H1 (cell line): ENCODE measurements at regions not wholly inside any gene's neighbourhood (a gene's known extent, or its start where the extent isn't known, plus 50 kb on each side); places are given as distances from the start of the nearest gene placed in this dataset.

Source experiments
- CTCF ChIA-PET: fragments of 300-600 bp; sonication (Branson Sonifier 250); formaldehyde crosslinking; loops from one replicate; lab custom pipeline; 2021; ENCODE audit not compliant: partially characterized antibody; lab: Charles Lee
- POLR2A ChIA-PET: fragments of 300-600 bp; sonication (Branson Sonifier 250); formaldehyde crosslinking; loops from one replicate; lab custom pipeline; 2021; ENCODE audit warnings: inconsistent platforms; ENCODE audit not compliant: partially characterized antibody; lab: Charles Lee
- DNase-seq, 2 experiments: peaks; one replicate each; pipeline versions ENCODE4 v3.0.0 to v3.0.0-alpha.2; 2010 to 2022; ENCODE audit warnings: low spot score in 2 of 2, low read depth in 1 of 2, mixed read lengths in 1 of 2
- FAIRE-seq: peaks from 2 replicates; lab custom pipeline; 2011; peaks lifted over from hg19 to GRCh38; lab: Jason Lieb, UNC
- H2AFZ ChIP-seq: 2 replicates; pipeline ENCODE4 v1.8.1; 2012; ENCODE audit warnings: low read length, inconsistent platforms
- H2AK5ac ChIP-seq: 2 replicates; pipeline ENCODE4 v1.6.1; 2013; ENCODE audit warnings: low read depth, low read length
- H2BK120ac ChIP-seq: replicated peaks from 2 replicates; pipeline ENCODE3; 2013; ENCODE audit warnings: low read depth, low read length, inconsistent platforms
- H2BK12ac ChIP-seq: 2 replicates; pipeline ENCODE4 v1.6.1; 2013; ENCODE audit warnings: low read depth, low read length
- H2BK15ac ChIP-seq: 2 replicates; pipeline ENCODE4 v1.6.1; 2013; ENCODE audit warnings: low read length
- H2BK20ac ChIP-seq: 2 replicates; pipeline ENCODE4 v1.6.1; 2013; ENCODE audit warnings: low read length
- H2BK5ac ChIP-seq: 2 replicates; pipeline ENCODE4 v1.6.1; 2013; ENCODE audit warnings: low read depth, low read length
- H3K14ac ChIP-seq: 2 replicates; pipeline ENCODE4 v1.6.1; 2013; ENCODE audit warnings: inconsistent platforms; ENCODE audit not compliant: insufficient read length
- H3K18ac ChIP-seq: 2 replicates; pipeline ENCODE4 v1.6.1; 2013; ENCODE audit warnings: low read length; ENCODE audit errors: extremely low read depth
- H3K23ac ChIP-seq: 2 replicates; pipeline ENCODE4 v1.6.1; 2013; ENCODE audit warnings: inconsistent platforms; ENCODE audit not compliant: insufficient read length
- H3K23me2 ChIP-seq: 2 replicates; pipeline ENCODE4 v1.6.1; 2013; ENCODE audit warnings: low read depth, low read length
- H3K27ac ChIP-seq: 2 replicates; pipeline ENCODE4 v1.6.1; 2011; ENCODE audit warnings: low read depth, low read length, inconsistent platforms
- H3K27me3 ChIP-seq, 4 experiments: replicated peaks in 1 of 4; 1 replicate in 1 of 4; 2 replicates in 3 of 4; pipeline versions ENCODE4 v1.6.1 to v1.8.1; 2011 to 2013; ENCODE audit warnings: low read length in 3 of 4, mild to moderate bottlenecking in 3 of 4, inconsistent platforms in 2 of 4, mixed read lengths in 2 of 4, moderate library complexity in 1 of 4; ENCODE audit not compliant: control insufficient read depth in 3 of 4, insufficient read depth in 3 of 4; ENCODE audit errors: extremely low read depth in 1 of 4
- H3K36me3 ChIP-seq, 4 experiments: 2 replicates each; pipeline versions ENCODE4 v1.6.1 to v1.8.1; 2011 to 2013; ENCODE audit warnings: mild to moderate bottlenecking in 4 of 4, low read length in 3 of 4, moderate library complexity in 2 of 4, control low read depth in 1 of 4, inconsistent platforms in 1 of 4; ENCODE audit not compliant: insufficient read depth in 4 of 4, control insufficient read depth in 2 of 4
- H3K4ac ChIP-seq: replicated peaks from 2 replicates; pipeline ENCODE3; 2013; ENCODE audit warnings: low read length, low read depth, mixed read lengths, inconsistent platforms; ENCODE audit not compliant: insufficient read length
- H3K4me1 ChIP-seq, 4 experiments: replicated peaks in 1 of 4; 1 replicate in 1 of 4; 2 replicates in 3 of 4; pipeline versions ENCODE4 v1.6.1 to v1.8.1; 2011 to 2013; ENCODE audit warnings: low read length in 3 of 4, inconsistent platforms in 2 of 4, mixed read lengths in 1 of 4; ENCODE audit not compliant: insufficient read depth in 4 of 4, control insufficient read depth in 3 of 4
- H3K4me2 ChIP-seq, 2 experiments: 2 replicates each; pipeline versions ENCODE4 v1.6.1 to v1.8.1; 2011 to 2013; ENCODE audit warnings: low read depth in 2 of 2, low read length in 2 of 2, control low read depth in 1 of 2, inconsistent platforms in 1 of 2, mild to moderate bottlenecking in 1 of 2; ENCODE audit not compliant: insufficient read depth in 1 of 2
- H3K4me3 ChIP-seq, 4 experiments: fragments of 200-600, 300-600 bp in 1 of 4; sonication (generic), shearing (Covaris generic), sonication (Bioruptor Twin) in 1 of 4; 2 replicates each; pipeline versions ENCODE4 v1.5.1 to v1.8.1; 2011 to 2016; ENCODE audit warnings: low read length in 4 of 4, low read depth in 3 of 4, control low read depth in 2 of 4, inconsistent platforms in 2 of 4, mild to moderate bottlenecking in 2 of 4, mixed read lengths in 1 of 4, moderate library complexity in 1 of 4; ENCODE audit not compliant: insufficient read depth in 2 of 4; ENCODE audit errors: extremely low read depth in 1 of 4
- H3K56ac ChIP-seq: replicated peaks from 2 replicates; pipeline ENCODE3; 2013; ENCODE audit warnings: low read depth, mild to moderate bottlenecking, mixed read lengths, low read length, inconsistent platforms; ENCODE audit not compliant: insufficient read length
- H3K79me1 ChIP-seq: 2 replicates; pipeline ENCODE4 v1.6.1; 2013; ENCODE audit warnings: low read depth, low read length, control low read depth
- H3K79me2 ChIP-seq, 2 experiments: 2 replicates each; pipeline versions ENCODE4 v1.6.1 to v1.8.1; 2012 to 2013; ENCODE audit warnings: low read length in 2 of 2, mild to moderate bottlenecking in 2 of 2, inconsistent platforms in 1 of 2; ENCODE audit not compliant: insufficient read depth in 2 of 2, control insufficient read depth in 1 of 2
- H3K9ac ChIP-seq, 4 experiments: replicated peaks in 1 of 4; 1 replicate in 1 of 4; 2 replicates in 3 of 4; pipeline versions ENCODE4 v1.6.1 to v1.8.1; 2011 to 2013; ENCODE audit warnings: low read depth in 3 of 4, low read length in 3 of 4, control low read depth in 2 of 4, mild to moderate bottlenecking in 2 of 4, moderate library complexity in 2 of 4, inconsistent platforms in 1 of 4; ENCODE audit errors: extremely low read depth in 1 of 4
- H3K9me3 ChIP-seq, 2 experiments: 2 replicates each; pipeline versions ENCODE4 v1.6.1 to v1.8.1; 2012 to 2013; ENCODE audit warnings: mild to moderate bottlenecking in 2 of 2, moderate library complexity in 2 of 2, control low read depth in 1 of 2, inconsistent platforms in 1 of 2, low read depth in 1 of 2, low read length in 1 of 2, mixed read lengths in 1 of 2; ENCODE audit not compliant: insufficient read depth in 2 of 2
- H4K20me1 ChIP-seq, 2 experiments: replicated peaks in 1 of 2; 2 replicates each; pipeline versions ENCODE3 to v1.8.1; 2011 to 2013; ENCODE audit warnings: inconsistent platforms in 2 of 2, low read length in 2 of 2, mild to moderate bottlenecking in 1 of 2; ENCODE audit not compliant: insufficient read depth in 2 of 2, control insufficient read depth in 1 of 2
- H4K5ac ChIP-seq: 2 replicates; pipeline ENCODE4 v1.6.1; 2013; ENCODE audit warnings: low read length, low read depth, mixed read lengths, inconsistent platforms; ENCODE audit not compliant: insufficient read length
- H4K8ac ChIP-seq: 2 replicates; pipeline ENCODE4 v1.8.0; 2013; ENCODE audit warnings: mild to moderate bottlenecking, moderate library complexity, low read length, inconsistent platforms; ENCODE audit not compliant: insufficient read depth; ENCODE audit errors: extremely low read depth
- H4K91ac ChIP-seq: replicated peaks from 2 replicates; pipeline ENCODE3; 2013; ENCODE audit warnings: low read length, mixed read lengths, inconsistent platforms; ENCODE audit not compliant: insufficient read length
- CTCF ChIP-seq, 3 experiments: IDR thresholded peaks; 1 replicate in 2 of 3; 2 replicates in 1 of 3; pipeline versions ENCODE4 v1.5.1 to v1.6.1; 2011; ENCODE audit warnings: low read length in 3 of 3, mild to moderate bottlenecking in 3 of 3, inconsistent platforms in 2 of 3, low read depth in 1 of 3, moderate library complexity in 1 of 3; ENCODE audit not compliant: insufficient read depth in 1 of 3; ENCODE audit errors: control extremely low read depth in 1 of 3
- JUN ChIP-seq: IDR thresholded peaks from 2 replicates; pipeline ENCODE4 v1.6.1; 2011; ENCODE audit warnings: low read depth, mild to moderate bottlenecking, improper control_type of control experiment, low read length
- MAX ChIP-seq: IDR thresholded peaks from 2 replicates; pipeline ENCODE4 v1.6.1; 2012; ENCODE audit warnings: inconsistent platforms
- PHF8 ChIP-seq: fragments of 200-600 bp; sonication (generic); conservative IDR thresholded peaks from 2 replicates; pipeline ENCODE4 v1.7.1; 2012; ENCODE audit warnings: low read depth, mild to moderate bottlenecking, inconsistent platforms, low read length, moderate library complexity
- POLR2AphosphoS5 ChIP-seq: IDR thresholded peaks from 2 replicates; pipeline ENCODE4 v1.6.1; 2011; ENCODE audit warnings: low read depth, low read length
- RAD21 ChIP-seq, 2 experiments: IDR thresholded peaks in 1 of 2; conservative IDR thresholded peaks in 1 of 2; 2 replicates each; pipeline ENCODE4 v1.6.1; 2011; ENCODE audit warnings: low read depth in 2 of 2, low read length in 2 of 2, improper control_type of control experiment in 1 of 2, inconsistent platforms in 1 of 2, mild to moderate bottlenecking in 1 of 2, moderate library complexity in 1 of 2
- TCF12 ChIP-seq: IDR thresholded peaks from 2 replicates; pipeline ENCODE4 v1.6.1; 2011; ENCODE audit warnings: low read depth, mild to moderate bottlenecking, low read length
- ZNF274 ChIP-seq: IDR thresholded peaks from 2 replicates; pipeline ENCODE4 v1.7.0; 2012; ENCODE audit warnings: low read length, borderline replicate concordance; ENCODE audit errors: extremely low read depth
- WGBS, 2 experiments: shearing (Covaris generic) in 1 of 2; methylation state at CpG; one replicate each; pipeline versions ENCODE4 v1.1.6 to v1.1.7; 2013 to 2015; ENCODE audit warnings: low lambda C conversion rate in 2 of 2, mixed read lengths in 2 of 2, inconsistent platforms in 1 of 2, low coverage in 1 of 2, missing lambda C conversion rate in 1 of 2; ENCODE audit not compliant: insufficient replicate concordance in 2 of 2, insufficient coverage in 1 of 2, insufficient read length in 1 of 2; ENCODE audit errors: extremely low coverage in 1 of 2, missing lambda C conversion rate in 1 of 2; 5-methylcytosine and 5-hydroxymethylcytosine counted together

GRCh38 chr19:46546194-46546896 is 50.7 kb upstream of the PNMA8B start:
- Histone ChIP-seq H3K4me3 (peak overlapping the region; percentile 10 to 49 (median 16); a peak in 4 of 8 replicates), H4K91ac (no peak overlapping the region), H2BK15ac (no peak overlapping the region; the same call in 1 of the 2 replicates), H2BK12ac (no peak overlapping the region), H2BK20ac (no peak overlapping the region), H3K27me3 (no peaks in the 10 kb centered on the region), H3K23me2 (no peaks in the 10 kb centered on the region), H2AK5ac (no peak overlapping the region; the same call in 1 of the 2 replicates), H3K18ac (peak overlapping the region; percentile 42; the same call in 1 of the 2 replicates), H3K9ac (no peak overlapping the region; a peak in 1 of 7 replicates), H3K27ac (no peak overlapping the region), H3K4me2 (peak overlapping the region; percentile 63 to 69), H3K23ac (no peak overlapping the region), H3K79me1 (no peaks in the 10 kb centered on the region), H4K5ac (no peak overlapping the region), H3K36me3 (no peaks in the 10 kb centered on the region), H3K4ac (no peak overlapping the region), H4K8ac (no peak overlapping the region), H3K14ac (no peak overlapping the region), H3K4me1 (peaks cover 2 to 5% (median 4%) of the 10 kb centered on the region in 4 experiments; a peak in 4 of 7 replicates), H3K9me3 (peaks cover 6 to 7% of the 10 kb centered on the region in 2 experiments; a peak in 2 of 4 replicates), H2BK5ac (no peak overlapping the region), H3K56ac (no peak overlapping the region), H4K20me1 (no peaks in the 10 kb centered on the region), H2BK120ac (no peak overlapping the region), H3K79me2 (no peaks in the 10 kb centered on the region), H2AFZ (peak overlapping the region; percentile 99)
- peak; percentile 99 for FAIRE-seq
- ChIA-PET POLR2A (interaction anchor here (0.7 kb wide), 1 partner anchor 191 kb away, joined by 3 read pairs; no protein-coding TSS in a partner anchor), CTCF (interaction anchor here (0.6 to 6.3 kb wide), 7 partner anchors 9 to 59 kb away, joined by 3 to 100 read pairs (median 3); no protein-coding TSS in a partner anchor)
- DNase-seq = peak in 1 of 2 experiments; percentile 59
- 73% methylated on average over 7 of the region's 7 CpGs; no CpG with 5 or more reads in 1 of the 2 experiments for WGBS, 2 experiments
- TF ChIP-seq MAX (peak; percentile 84; the same call in 1 of the 2 replicates), CTCF (IDR thresholded peaks at IDR 0.05; ENCODE audit: control extremely low read depth in 1 of 3, insufficient read depth in 1 of 3, low read depth in 1 of 3, low read length in 3 of 3) (no peak), TCF12 (peak; percentile 79; the same call in 1 of the 2 replicates), PHF8 (no peak), POLR2AphosphoS5 (no peak), RAD21 (IDR thresholded peaks at IDR 0.05 in 1 of 2, conservative IDR thresholded peaks at IDR 0.05 in 1 of 2; ENCODE audit: low read depth in 2 of 2, low read length in 2 of 2) (no peak), ZNF274 (no peak), JUN (no peak)
